ENCODE measurements at regions not wholly inside any gene's neighbourhood (a gene's known extent, or its start where the extent isn't known, plus 50 kb on each side); places are given as distances from the start of the nearest gene placed in this dataset.

GRCh38 chr15:36371509-36371908 is 207.9 kb upstream of the CDIN1 start:
- TF ChIP-seq POLR2A (IDR thresholded peaks at IDR 0.05) (no peak), CTCF (IDR thresholded peaks at IDR 0.05) (no peak)

Measured in esophagus squamous epithelium (tissue), 4 donors.